ENCODE measurements at regions not wholly inside any gene's neighbourhood (a gene's known extent, or its start where the extent isn't known, plus 50 kb on each side); places are given as distances from the start of the nearest gene placed in this dataset.
A peak's percentile ranks its signal among the peaks of the same experiment; 100 is the strongest.

DNA sequence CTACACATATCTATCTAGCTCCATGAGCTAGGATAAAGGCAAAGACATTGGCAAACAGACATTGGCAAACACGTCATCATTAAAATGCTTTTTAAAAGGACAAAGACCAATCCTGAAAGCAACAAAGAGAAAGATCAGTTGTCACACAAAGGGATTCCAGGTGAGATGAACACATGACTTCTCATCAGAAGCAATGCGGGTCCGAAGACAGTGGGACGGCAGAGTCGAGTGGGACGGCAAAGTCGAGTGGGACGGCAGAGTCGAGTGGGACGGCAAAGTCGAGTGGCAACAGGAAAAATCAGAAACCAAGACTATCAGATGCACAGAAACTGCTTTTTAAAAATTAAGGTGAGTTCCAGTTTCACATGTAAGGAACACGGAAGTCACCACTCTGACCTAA, 609.5 kb downstream of the BRD1 start:
- Histone ChIP-seq H3K9me3 (peaks cover 0 to 38% (median 21%) of the 10 kb centered on the region in 4 donors), H3K4me1 (no peaks in the 10 kb centered on the region), H3K27me3 (peaks cover 0 to 36% (median 0%) of the 10 kb centered on the region in 3 donors), H3K27ac (no peak overlapping the region), H3K4me3 (no peak overlapping the region), H3K36me3 (no peaks in the 10 kb centered on the region)
- TF ChIP-seq, protein P1, sequence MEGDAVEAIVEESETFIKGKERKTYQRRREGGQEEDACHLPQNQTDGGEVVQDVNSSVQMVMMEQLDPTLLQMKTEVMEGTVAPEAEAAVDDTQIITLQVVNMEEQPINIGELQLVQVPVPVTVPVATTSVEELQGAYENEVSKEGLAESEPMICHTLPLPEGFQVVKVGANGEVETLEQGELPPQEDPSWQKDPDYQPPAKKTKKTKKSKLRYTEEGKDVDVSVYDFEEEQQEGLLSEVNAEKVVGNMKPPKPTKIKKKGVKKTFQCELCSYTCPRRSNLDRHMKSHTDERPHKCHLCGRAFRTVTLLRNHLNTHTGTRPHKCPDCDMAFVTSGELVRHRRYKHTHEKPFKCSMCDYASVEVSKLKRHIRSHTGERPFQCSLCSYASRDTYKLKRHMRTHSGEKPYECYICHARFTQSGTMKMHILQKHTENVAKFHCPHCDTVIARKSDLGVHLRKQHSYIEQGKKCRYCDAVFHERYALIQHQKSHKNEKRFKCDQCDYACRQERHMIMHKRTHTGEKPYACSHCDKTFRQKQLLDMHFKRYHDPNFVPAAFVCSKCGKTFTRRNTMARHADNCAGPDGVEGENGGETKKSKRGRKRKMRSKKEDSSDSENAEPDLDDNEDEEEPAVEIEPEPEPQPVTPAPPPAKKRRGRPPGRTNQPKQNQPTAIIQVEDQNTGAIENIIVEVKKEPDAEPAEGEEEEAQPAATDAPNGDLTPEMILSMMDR (IDR thresholded peaks at IDR 0.05): no peak
- TF ChIP-seq EP300 (IDR thresholded peaks at IDR 0.05) (no peak), POLR2AphosphoS5 (IDR thresholded peaks at IDR 0.05) (no peak), POLR2A (IDR thresholded peaks at IDR 0.05) (no peak)
- 83 to 94% (median 84%) methylated on average over 12 of the region's 12 CpGs for WGBS, 5 donors
- no peak for DNase-seq
- intact Hi-C loops (cut with DNase I; ENCODE audit: low total_unique reads): no loop called here

DNA sequence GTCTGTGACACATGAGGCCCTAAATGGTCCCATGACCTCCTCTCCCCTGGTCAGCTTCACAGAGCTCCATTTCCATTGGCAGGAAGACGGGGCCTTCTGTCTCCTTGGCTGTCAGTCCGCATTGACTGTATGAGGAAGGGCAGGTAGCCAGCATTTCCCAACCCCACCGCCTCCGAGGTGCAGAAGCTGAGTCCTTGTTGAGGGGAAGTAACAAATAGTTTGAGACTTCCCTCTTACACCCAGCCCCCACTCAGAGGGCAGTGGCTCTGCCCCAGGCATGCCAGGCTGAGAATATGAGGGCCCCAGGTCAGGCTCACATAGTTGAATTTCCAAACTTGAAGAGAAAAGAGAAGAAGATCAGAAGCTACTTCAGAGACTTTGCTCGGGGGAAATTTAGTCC, 611.1 kb downstream of the BRD1 start:
- intact Hi-C loops (cut with DNase I; ENCODE audit: low total_unique reads): no loop called here
- no peaks in the 10 kb centered on the region for H3K4me1 ChIP-seq
- WGBS, 5 donors: 61 to 77% (median 64%) methylated on average over 5 of the region's 5 CpGs
- TF ChIP-seq POLR2AphosphoS5 (IDR thresholded peaks at IDR 0.05): no peak
- TF ChIP-seq EP300 (IDR thresholded peaks at IDR 0.05): no peak
- TF ChIP-seq POLR2A (IDR thresholded peaks at IDR 0.05): no peak
- TF ChIP-seq, protein P1 (IDR thresholded peaks at IDR 0.05): no peak
- H3K9me3 ChIP-seq: peaks cover 0 to 38% (median 21%) of the 10 kb centered on the region in 4 donors
- H3K27ac ChIP-seq: no peak overlapping the region
- no peak overlapping the region for H3K4me3 ChIP-seq
- H3K27me3 ChIP-seq: peaks cover 0 to 30% (median 0%) of the 10 kb centered on the region in 3 donors
- H3K36me3 ChIP-seq: no peaks in the 10 kb centered on the region
- DNase-seq: peak in 1 of 2 donors; percentile 22

DNA sequence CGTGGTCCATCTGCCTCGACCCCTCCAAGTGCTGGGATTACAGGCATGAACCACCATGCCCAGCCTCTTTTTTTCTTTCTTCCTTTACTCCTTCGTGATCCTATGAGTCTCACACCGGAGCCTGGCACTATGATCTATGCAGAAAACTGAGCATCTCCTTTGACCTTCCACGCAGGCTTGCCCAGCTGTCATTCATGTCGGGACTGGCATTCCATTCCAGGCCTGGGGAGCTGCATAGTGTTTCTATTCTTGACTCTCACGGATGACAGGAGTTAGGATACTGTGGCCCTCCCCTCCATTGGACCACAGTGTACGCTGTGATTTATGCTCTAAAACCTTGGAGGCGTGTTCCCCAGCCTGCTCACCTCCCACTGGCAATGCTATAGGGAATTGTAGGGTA, 611.8 kb downstream of the BRD1 start:
- Histone ChIP-seq H3K9me3 (peaks cover 0 to 38% (median 21%) of the 10 kb centered on the region in 4 donors), H3K4me1 (no peaks in the 10 kb centered on the region), H3K27me3 (peaks cover 0 to 30% (median 0%) of the 10 kb centered on the region in 3 donors), H3K4me3 (no peak overlapping the region), H3K27ac (no peak overlapping the region), H3K36me3 (no peaks in the 10 kb centered on the region)
- intact Hi-C loops (cut with DNase I; ENCODE audit: low total_unique reads): no loop called here
- DNase-seq: peak in 1 of 2 donors; percentile 4
- TF ChIP-seq POLR2A (IDR thresholded peaks at IDR 0.05) (no peak), POLR2AphosphoS5 (IDR thresholded peaks at IDR 0.05) (no peak), EP300 (IDR thresholded peaks at IDR 0.05) (no peak)
- TF ChIP-seq, protein P1 (IDR thresholded peaks at IDR 0.05): no peak
- WGBS, 5 donors: 72 to 84% (median 79%) methylated on average over 9 of the region's 9 CpGs

DNA sequence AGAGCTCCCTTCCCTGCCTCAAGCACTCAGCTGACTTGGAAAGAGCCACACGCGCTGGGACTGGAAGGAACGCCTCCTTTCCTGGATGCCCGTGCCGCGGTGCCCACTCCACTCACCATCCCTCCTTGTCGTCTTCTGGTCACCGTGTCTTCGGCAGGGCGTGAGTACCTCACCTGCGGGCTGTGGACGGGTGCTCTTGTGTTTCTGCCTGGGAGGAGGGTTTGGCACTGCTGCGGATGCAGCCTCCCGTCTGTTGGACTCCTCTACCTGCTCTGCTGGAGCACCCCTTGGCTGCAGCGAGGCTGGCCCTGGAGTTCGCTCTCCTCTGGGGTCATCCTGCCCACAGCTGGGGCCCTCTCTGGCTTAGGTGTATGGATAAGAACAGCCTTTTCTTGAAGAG, 612.7 kb downstream of the BRD1 start:
- Histone ChIP-seq H3K27ac (no peak overlapping the region), H3K27me3 (peaks cover 0 to 32% (median 0%) of the 10 kb centered on the region in 3 donors), H3K36me3 (no peaks in the 10 kb centered on the region), H3K9me3 (peaks cover 0 to 38% (median 21%) of the 10 kb centered on the region in 4 donors), H3K4me1 (no peaks in the 10 kb centered on the region), H3K4me3 (no peak overlapping the region)
- peak in 1 of 2 donors; percentile 11 for DNase-seq
- TF ChIP-seq, protein P1 (IDR thresholded peaks at IDR 0.05): no peak
- TF ChIP-seq POLR2A (IDR thresholded peaks at IDR 0.05) (no peak), POLR2AphosphoS5 (IDR thresholded peaks at IDR 0.05) (no peak), EP300 (IDR thresholded peaks at IDR 0.05) (no peak)
- WGBS, 5 donors: 87 to 96% (median 93%) methylated on average over 16 of the region's 16 CpGs
- intact Hi-C loops (cut with DNase I; ENCODE audit: low total_unique reads): no loop called here
